Panc1 (cell line): ENCODE measurements at regions not wholly inside any gene's neighbourhood (a gene's known extent, or its start where the extent isn't known, plus 50 kb on each side); places are given as distances from the start of the nearest gene placed in this dataset.
"Not testable (repeated sequence)": the region's sequence is repeated elsewhere in the genome, so short reads cannot be mapped to it uniquely, and the experiment has no call there.

Source experiments
- CTCF ChIP-seq: fragments of 450-650 bp; IDR thresholded peaks from 2 replicates; pipeline ENCODE4 v1.5.1; 2017; ENCODE audit warnings: mild to moderate bottlenecking
- REST ChIP-seq, 2 experiments: IDR thresholded peaks; 2 replicates each; pipeline ENCODE4 v1.6.1; 2011 to 2012; ENCODE audit warnings: low read depth in 2 of 2, control low read depth in 1 of 2, low read length in 1 of 2, mild to moderate bottlenecking in 1 of 2, moderate library complexity in 1 of 2; ENCODE audit not compliant: insufficient read depth in 1 of 2

GRCh38 chr16:29211456-29211855 lies 195.1 kb downstream of the NPIPB11 start:
- not testable (repeated sequence) for TF ChIP-seq CTCF; REST (IDR thresholded peaks at IDR 0.05; ENCODE audit: insufficient read depth in 1 of 2, low read depth in 2 of 2, low read length in 1 of 2)
